MCF 10A (cell line): ENCODE measurements at regions not wholly inside any gene's neighbourhood (a gene's known extent, or its start where the extent isn't known, plus 50 kb on each side); places are given as distances from the start of the nearest gene placed in this dataset.

Experiments
- BruUV-seq: library from RNA; stranded (reverse); fragments of 400-500 nt; replicated peaks from 2 replicates; lab custom pipeline; 2021; lab: Mats Ljungman, UMichigan
- CTCF ChIA-PET: fragments of 300-600 bp; sonication (Branson Sonifier 250); formaldehyde crosslinking; extraction: SDS; loops from one replicate; lab custom pipeline; 2021; ENCODE audit warnings: antibody characterized with exemption, inconsistent platforms; lab: Yijun Ruan, JAX
- POLR2A ChIA-PET: fragments of 300-600, 350-650 bp; sonication (Branson Sonifier 250); formaldehyde crosslinking; extraction: SDS; loops from one replicate; lab custom pipeline; 2020; ENCODE audit warnings: antibody characterized with exemption, inconsistent platforms; lab: Yijun Ruan, JAX
- DNase-seq: peaks from one replicate; pipeline ENCODE4 v3.0.0-alpha.2; 2018; ENCODE audit not compliant: unreplicated experiment
- H3K27ac Mint-ChIP-seq: one replicate; pipeline ENCODE4 v1.8.0; 2022; ENCODE audit warnings: mild to moderate bottlenecking, low read depth, mixed read lengths; ENCODE audit not compliant: unreplicated experiment
- H3K27me3 Mint-ChIP-seq: one replicate; pipeline ENCODE4 v1.8.0; 2022; ENCODE audit warnings: mixed read lengths; ENCODE audit not compliant: insufficient read depth, unreplicated experiment
- H3K36me3 Mint-ChIP-seq: one replicate; pipeline ENCODE4 v1.8.0; 2022; ENCODE audit warnings: mild to moderate bottlenecking, moderate library complexity, mixed read lengths; ENCODE audit not compliant: insufficient read depth, unreplicated experiment
- H3K4me1 Mint-ChIP-seq: one replicate; pipeline ENCODE4 v1.8.0; 2022; ENCODE audit warnings: mixed read lengths; ENCODE audit not compliant: insufficient read depth, unreplicated experiment
- H3K4me3 Mint-ChIP-seq: one replicate; pipeline ENCODE4 v1.8.0; 2022; ENCODE audit warnings: mild to moderate bottlenecking, moderate library complexity, mixed read lengths; ENCODE audit not compliant: unreplicated experiment
- H3K9me3 Mint-ChIP-seq: one replicate; pipeline ENCODE4 v1.8.0; 2022; ENCODE audit warnings: mixed read lengths; ENCODE audit not compliant: unreplicated experiment
- CTCF ChIP-seq: fragments of 200-600 bp; IDR thresholded peaks from one replicate; pipeline ENCODE4 v1.8.0; 2022; ENCODE audit warnings: antibody characterized with exemption, mild to moderate bottlenecking; ENCODE audit not compliant: unreplicated experiment
- intact Hi-C: fragments of 100-400 bp; cut with micrococcal nuclease; formaldehyde crosslinking; loops from 2 replicates; pipeline ENCODE4 v1.14.1; 2022

GRCh38 chr5:89583534-89583933 is 700.5 kb upstream of the MEF2C start:
- Mint-ChIP-seq H3K4me3 (no peak overlapping the region), H3K9me3 (peaks cover 8% of the 10 kb centered on the region), H3K27ac (no peak overlapping the region), H3K4me1 (peaks cover 14% of the 10 kb centered on the region), H3K36me3 (no peaks in the 10 kb centered on the region), H3K27me3 (no peaks in the 10 kb centered on the region)
- intact Hi-C loops, result loop anchor here (10.0 kb wide), 1 partner anchor 129 kb away; no protein-coding TSS in a partner anchor
- ChIA-PET POLR2A (interaction anchor here (1.2 kb wide), 1 partner anchor 146 kb away, joined by 4 read pairs; no protein-coding TSS in a partner anchor), CTCF (interaction anchor here (0.9 to 1.3 kb wide), 2 partner anchors 13 to 682 kb away, joined by 3 read pairs; no protein-coding TSS in a partner anchor)
- no TSS peak for BruUV-seq
- no peak for DNase-seq
- TF ChIP-seq CTCF, result no peak

GRCh38 chr5:89582768-89583339 is 699.9 kb upstream of the MEF2C start:
- H3K36me3 Mint-ChIP-seq, result no peaks in the 10 kb centered on the region
- intact Hi-C loops, result loop anchor here (10.0 kb wide), 1 partner anchor 128 kb away; no protein-coding TSS in a partner anchor
- H3K4me3 Mint-ChIP-seq, result no peak overlapping the region
- ChIA-PET CTCF (no interaction called here), POLR2A (no interaction called here)
- BruUV-seq, result no TSS peak
- DNase-seq, result no peak
- H3K9me3 Mint-ChIP-seq, result peaks cover 8% of the 10 kb centered on the region
- TF ChIP-seq CTCF, result no peak
- H3K27ac Mint-ChIP-seq, result no peak overlapping the region
- peaks cover 14% of the 10 kb centered on the region for H3K4me1 Mint-ChIP-seq
- H3K27me3 Mint-ChIP-seq, result no peaks in the 10 kb centered on the region

GRCh38 chr5:89580976-89581375 is 698.0 kb upstream of the MEF2C start:
- H3K27me3 Mint-ChIP-seq, result no peaks in the 10 kb centered on the region
- POLR2A ChIA-PET, result no interaction called here
- no peaks in the 10 kb centered on the region for H3K36me3 Mint-ChIP-seq
- H3K9me3 Mint-ChIP-seq, result peaks cover 8% of the 10 kb centered on the region
- no TSS peak for BruUV-seq
- H3K27ac Mint-ChIP-seq, result no peak overlapping the region
- peaks cover 14% of the 10 kb centered on the region for H3K4me1 Mint-ChIP-seq
- intact Hi-C loops, result loop anchor here (10.0 kb wide), 1 partner anchor 126 kb away; no protein-coding TSS in a partner anchor
- TF ChIP-seq CTCF, result no peak
- H3K4me3 Mint-ChIP-seq, result no peak overlapping the region
- no peak for DNase-seq
- CTCF ChIA-PET, result interaction anchor here (0.7 kb wide), 1 partner anchor 8 kb away, joined by 3 read pairs; no protein-coding TSS in a partner anchor

- H3K27me3 Mint-ChIP-seq, result no peaks in the 10 kb centered on the region
- POLR2A ChIA-PET, result no interaction called here
- intact Hi-C loops, result no loop called here
- H3K4me3 Mint-ChIP-seq, result no peak overlapping the region
- H3K4me1 Mint-ChIP-seq, result no peaks in the 10 kb centered on the region
- H3K36me3 Mint-ChIP-seq, result no peaks in the 10 kb centered on the region
- CTCF ChIA-PET, result no interaction called here
- no peaks in the 10 kb centered on the region for H3K9me3 Mint-ChIP-seq
- TF ChIP-seq CTCF, result no peak
- no peak for DNase-seq
- H3K27ac Mint-ChIP-seq, result no peak overlapping the region
- no TSS peak for BruUV-seq
These were observed 692.3 kb upstream of the MEF2C start for GRCh38 chr5:89575319-89575718.
